ENCODE measurements at regions not wholly inside any gene's neighbourhood (a gene's known extent, or its start where the extent isn't known, plus 50 kb on each side); places are given as distances from the start of the nearest gene placed in this dataset.

- peak; percentile 29 for DNase-seq
- no peak overlapping the region for H4K91ac ChIP-seq (ENCODE audit: insufficient read depth, low read depth, low read length)
- no TSS peak for BruUV-seq (replicated peaks)
- no peak for TF ChIP-seq ELK1 (IDR thresholded peaks at IDR 0.05; ENCODE audit: borderline replicate concordance, low read depth, low read length)
- H3K4ac ChIP-seq (ENCODE audit: low read depth, low read length): no peak overlapping the region
- no peak overlapping the region for H2BK5ac ChIP-seq (ENCODE audit: low read depth, low read length, poor library complexity, severe bottlenecking)
- H3K79me1 ChIP-seq (ENCODE audit: low read depth in 1 of 2, low read length in 2 of 2): no peaks in the 10 kb centered on the region
- no peak overlapping the region for H3K56ac ChIP-seq (ENCODE audit: extremely low read depth, insufficient read depth, low read length)
- WGBS, 2 experiments (ENCODE audit: extremely low coverage in 2 of 2, insufficient read length in 1 of 2): no CpG with 5 or more reads among the region's 10 CpGs
- H2AK9ac ChIP-seq (replicated peaks; ENCODE audit: low read depth, low read length, poor library complexity): no peak overlapping the region
- no peaks in the 10 kb centered on the region for H3K36me3 ChIP-seq (ENCODE audit: control insufficient read depth, insufficient read depth, low read length)
- H3K9me3 ChIP-seq (ENCODE audit: control insufficient read depth, insufficient read depth, low read length): no peaks in the 10 kb centered on the region
- dilution Hi-C loops (cut with HindIII; ENCODE audit: low sequenced_read_pairs, unreplicated experiment): no loop called here
- no peak overlapping the region for H4K5ac ChIP-seq (ENCODE audit: low read depth, low read length)
- in situ Hi-C loops (cut with MboI; ENCODE audit: low sequenced_read_pairs): no loop called here
- H4K20me1 ChIP-seq (ENCODE audit: insufficient read depth, low read length): no peaks in the 10 kb centered on the region
- ATAC-seq (ENCODE audit: low read depth): peak; percentile 49; the same call in 1 of the 2 replicates
- intact Hi-C loops (cut with micrococcal nuclease): no loop called here
- H3K27ac ChIP-seq (ENCODE audit: insufficient read depth, low read length): no peak overlapping the region
- no peak overlapping the region for H3K18ac ChIP-seq (ENCODE audit: low read depth, low read length)
- ChIA-PET POLR2A (ENCODE audit: unreplicated experiment) (no interaction called here), CTCF (no interaction called here)
- no peak overlapping the region for H2AK5ac ChIP-seq (ENCODE audit: low read depth, low read length)
- H2BK120ac ChIP-seq (ENCODE audit: low read depth, low read length): no peak overlapping the region
- no peak overlapping the region for H2AFZ ChIP-seq (replicated peaks; ENCODE audit: low read length, poor library complexity)
- 0 out of 2 replicates have a peak, but pooled peaks cover 1% of the 10 kb centered on the region for H3K27me3 ChIP-seq (ENCODE audit: control insufficient read depth, insufficient read depth, low read length)
- H3K9me1 ChIP-seq (ENCODE audit: insufficient read depth, low read length): no peaks in the 10 kb centered on the region
- H3K4me1 ChIP-seq (ENCODE audit: control insufficient read depth, insufficient read depth, low read length): no peaks in the 10 kb centered on the region
- H3K4me2 ChIP-seq (ENCODE audit: low read depth, low read length): no peak overlapping the region
- no peak overlapping the region for H4K8ac ChIP-seq (ENCODE audit: low read depth in 2 of 2, low read length in 2 of 2)
- H3K23ac ChIP-seq (ENCODE audit: low read depth, low read length): no peak overlapping the region
- H2BK20ac ChIP-seq (ENCODE audit: low read depth, low read length): no peak overlapping the region
- no peak overlapping the region for H3K4me3 ChIP-seq (ENCODE audit: insufficient read depth, low read depth, low read length)
- no peak overlapping the region for H3K14ac ChIP-seq (replicated peaks; ENCODE audit: low read depth, low read length)
- H3K9ac ChIP-seq (ENCODE audit: low read depth, low read length): no peak overlapping the region
- no peak overlapping the region for H2BK15ac ChIP-seq (ENCODE audit: low read depth, low read length)
Observed at GRCh38 chr14:92224358-92224954, 98.5 kb upstream of the SLC24A4 start.
